ENCODE measurements at regions not wholly inside any gene's neighbourhood (a gene's known extent, or its start where the extent isn't known, plus 50 kb on each side); places are given as distances from the start of the nearest gene placed in this dataset.

DNA sequence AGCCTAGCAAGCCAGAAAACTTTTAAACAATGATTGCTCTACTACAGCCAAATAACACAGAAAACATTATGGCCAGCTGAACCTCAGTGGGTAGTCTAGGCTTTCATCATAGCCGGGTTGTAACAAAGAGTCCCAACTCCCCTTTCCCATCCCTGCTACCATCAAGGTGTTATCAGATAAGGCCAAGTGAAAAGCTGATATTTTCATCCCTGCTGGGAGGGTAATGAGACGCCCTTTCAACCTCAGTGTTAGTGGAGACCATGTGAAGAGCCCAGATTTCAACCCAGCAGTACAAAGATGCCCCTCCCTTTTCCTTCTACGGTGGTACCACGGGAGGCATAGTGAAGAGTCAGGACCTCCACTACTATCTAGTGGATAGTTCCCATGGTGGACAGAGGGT lies 433.7 kb downstream of the GPM6A start:
- no peak for DNase-seq

GRCh38 chr4:175380841-175381240 lies 431.2 kb downstream of the GPM6A start:
- DNase-seq: no peak

DNA sequence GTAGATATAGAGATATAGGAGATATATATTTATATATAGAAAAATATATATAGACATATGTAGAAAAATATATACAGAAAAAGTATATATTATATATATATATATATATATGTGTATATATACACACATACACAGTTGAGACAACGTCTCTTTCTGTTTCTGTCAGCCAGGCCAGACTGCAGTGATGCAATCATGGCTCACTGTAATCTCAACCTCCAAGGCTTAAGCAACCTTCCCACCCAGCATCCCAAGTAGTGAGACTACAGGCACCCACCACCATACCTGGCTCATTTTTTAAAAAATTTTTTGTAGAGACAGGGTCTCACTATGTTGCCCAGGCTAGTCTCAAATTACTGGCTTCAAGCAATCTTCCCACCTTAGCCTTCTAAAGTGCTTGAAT lies 426.3 kb downstream of the GPM6A start:
- DNase-seq: no peak

GRCh38 chr4:175386776-175387507 lies 425.1 kb downstream of the GPM6A start:
- DNase-seq: no peak

GRCh38 chr4:175394208-175394607 lies 417.9 kb downstream of the GPM6A start:
- DNase-seq: peak; percentile 10

DNA sequence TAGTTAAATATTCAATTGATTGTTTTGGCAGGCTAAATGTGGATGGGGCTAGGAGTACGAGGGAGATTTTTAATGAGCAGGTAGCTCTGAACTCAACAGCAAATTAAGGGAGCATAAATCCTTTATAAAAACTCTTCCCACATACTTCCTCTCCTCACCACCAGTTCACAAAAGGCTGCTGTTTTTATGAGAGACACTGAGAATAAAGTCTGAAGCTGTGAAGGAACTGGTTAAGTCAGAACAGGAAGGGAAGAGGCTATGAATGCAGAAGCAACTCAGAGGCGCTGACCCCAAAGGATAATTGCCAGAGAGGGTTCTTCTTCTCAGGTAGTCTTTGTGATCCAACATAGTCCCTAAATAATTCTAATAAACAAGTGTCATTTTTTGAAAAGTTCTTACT lies 406.1 kb downstream of the GPM6A start:
- DNase-seq: no peak

DNA sequence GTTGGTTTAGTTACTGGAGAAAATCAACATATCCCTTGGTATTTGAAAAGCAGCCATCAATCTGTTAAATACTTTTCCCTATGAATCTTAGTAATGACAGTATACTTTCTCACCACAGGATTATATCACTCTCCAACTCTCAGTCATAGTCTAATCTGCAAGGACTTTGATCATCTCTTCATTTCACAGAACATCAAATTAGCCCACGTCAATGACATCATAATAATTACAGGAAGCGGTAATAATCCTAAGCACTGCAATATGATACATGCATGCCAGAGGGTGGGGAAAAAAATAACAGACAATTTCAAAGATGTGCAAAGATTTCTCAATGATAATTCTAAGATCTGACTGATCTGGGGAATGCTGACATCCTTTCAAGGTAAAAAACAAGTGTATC lies 404.1 kb downstream of the GPM6A start:
- no peak for DNase-seq

GRCh38 chr4:175411251-175411650 lies 400.8 kb downstream of the GPM6A start:
- DNase-seq: no peak

DNA sequence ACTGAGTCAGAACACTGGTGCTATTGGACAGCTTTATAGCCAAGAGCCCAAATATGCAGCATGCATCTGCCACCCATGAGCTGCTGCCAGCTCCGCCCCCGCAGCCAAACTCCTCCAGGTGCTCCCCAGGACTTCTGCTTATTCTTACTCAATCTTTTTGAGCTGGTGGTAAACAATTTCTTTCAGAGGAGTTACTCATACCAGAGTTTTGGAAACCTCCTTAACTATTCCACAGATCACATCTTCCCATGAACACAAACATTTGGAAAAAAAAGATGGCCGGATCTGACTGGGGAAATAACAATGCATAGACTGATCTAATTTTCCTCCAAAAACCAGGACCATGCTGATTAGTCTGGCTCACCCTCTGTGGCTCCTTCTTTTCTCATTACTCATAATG lies 399.9 kb downstream of the GPM6A start:
- DNase-seq: no peak

- no peak for DNase-seq
These were observed 399.3 kb downstream of the GPM6A start for GRCh38 chr4:175412746-175413145.

GRCh38 chr4:175413561-175413960 lies 398.5 kb downstream of the GPM6A start:
- DNase-seq: no peak

GRCh38 chr4:175414602-175415001 lies 397.5 kb downstream of the GPM6A start:
- DNase-seq: no peak

GRCh38 chr4:175418516-175418915 lies 393.5 kb downstream of the GPM6A start:
- DNase-seq: no peak

- DNase-seq: no peak
These were observed 392.8 kb downstream of the GPM6A start for GRCh38 chr4:175419236-175419718.

GRCh38 chr4:175421506-175421905 lies 390.6 kb downstream of the GPM6A start:
- no peak for DNase-seq

DNA sequence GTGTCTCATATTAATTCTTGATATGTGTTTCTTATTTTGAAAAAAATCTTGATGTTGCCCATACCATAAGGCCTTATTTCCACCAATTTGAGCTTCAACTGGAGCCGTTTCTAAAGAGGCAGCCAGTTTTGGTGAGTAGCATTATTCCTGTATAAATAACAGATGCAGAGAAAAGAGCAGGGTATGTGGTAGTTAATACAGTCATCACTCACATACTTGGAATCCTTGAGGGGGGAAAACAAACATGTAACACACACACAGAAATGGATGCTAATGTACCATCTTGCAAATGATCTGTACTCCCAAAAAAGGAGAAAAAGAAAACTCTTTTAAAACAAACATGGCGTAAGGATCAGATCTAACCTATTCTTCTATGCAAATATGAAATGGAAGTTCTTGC lies 389.7 kb downstream of the GPM6A start:
- no peak for DNase-seq

- DNase-seq: no peak
These were observed 388.0 kb downstream of the GPM6A start for GRCh38 chr4:175424111-175424510.

DNA sequence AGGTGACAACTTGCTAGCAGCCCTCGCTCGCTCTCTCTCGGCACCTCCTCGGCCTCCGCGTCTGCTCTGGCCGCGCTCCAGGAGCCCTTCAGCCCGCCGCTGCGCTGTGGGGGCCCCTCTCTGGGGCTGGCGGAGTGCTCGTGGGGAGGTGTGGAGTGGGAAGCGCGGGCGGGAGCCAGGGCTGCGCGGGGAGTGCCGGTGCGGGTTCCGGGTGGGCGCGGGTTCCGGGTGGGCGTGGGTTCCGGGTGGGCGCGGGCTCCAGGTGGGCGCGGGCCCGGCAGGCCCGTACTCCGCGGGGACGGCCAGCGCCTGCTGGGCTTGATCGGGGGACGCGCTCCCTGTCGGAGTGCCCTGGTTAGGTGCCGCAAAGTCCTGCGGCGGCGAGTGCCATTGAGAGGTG lies 384.3 kb downstream of the GPM6A start:
- no peak for DNase-seq

DNA sequence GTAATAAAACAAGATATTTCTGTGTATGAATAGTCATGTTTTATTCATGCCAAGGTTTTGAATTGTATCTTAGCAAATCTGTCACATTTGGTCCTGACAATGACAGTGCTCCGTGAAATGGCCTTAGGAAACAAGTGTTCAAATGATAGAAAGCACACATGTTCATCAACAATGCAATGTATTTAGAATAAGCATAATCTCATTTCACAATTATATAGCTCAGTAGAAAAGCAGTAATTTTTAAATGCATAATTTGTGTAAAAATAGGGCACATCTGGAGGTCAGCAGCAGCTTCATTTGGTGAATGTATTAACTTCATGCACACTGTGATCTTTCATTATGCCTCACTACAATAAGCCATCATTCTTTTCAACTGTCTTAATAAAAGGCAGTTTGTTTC lies 380.4 kb downstream of the GPM6A start:
- no peak for DNase-seq

DNA sequence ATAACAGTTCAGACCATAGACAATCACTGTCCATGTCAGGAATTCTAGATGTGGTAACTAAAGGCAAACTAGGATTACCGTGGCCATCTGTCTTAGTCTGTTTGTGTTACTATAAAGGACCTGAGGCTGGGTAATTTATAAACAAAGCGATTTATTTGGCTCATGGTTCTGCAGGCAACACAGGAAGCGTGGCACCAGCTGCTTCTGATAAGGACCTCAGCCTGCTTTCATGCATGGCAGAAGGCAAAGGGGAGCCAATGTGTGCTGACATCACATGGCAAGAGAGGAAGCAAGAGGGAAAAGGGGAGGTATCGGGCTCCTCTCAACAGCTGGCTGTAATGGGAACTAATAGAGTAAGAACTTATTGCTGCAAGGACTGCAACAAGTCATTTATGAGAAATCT lies 376.7 kb downstream of the GPM6A start:
- DNase-seq: peak; percentile 73

DNA sequence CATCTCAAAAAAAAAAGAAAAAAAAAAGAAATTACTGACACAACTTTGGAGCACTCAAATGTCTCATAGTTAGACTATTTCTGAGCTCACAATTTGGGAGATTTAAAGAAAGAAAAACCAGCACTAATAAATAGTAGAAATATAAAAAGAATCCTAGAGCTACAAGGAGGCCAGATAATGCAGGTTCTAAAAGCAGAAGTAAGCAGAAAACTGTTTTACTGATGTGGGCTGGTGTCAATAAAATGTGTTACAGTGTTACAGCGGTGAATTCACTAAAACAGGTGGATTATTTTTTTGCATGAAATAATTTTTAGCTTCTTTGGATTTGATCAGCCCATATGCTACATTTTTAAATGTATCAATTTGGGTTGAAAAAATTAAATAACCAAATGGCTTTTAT lies 375.9 kb downstream of the GPM6A start:
- no peak for DNase-seq

- no peak for DNase-seq
These were observed 371.3 kb downstream of the GPM6A start for GRCh38 chr4:175440786-175441185.

DNA sequence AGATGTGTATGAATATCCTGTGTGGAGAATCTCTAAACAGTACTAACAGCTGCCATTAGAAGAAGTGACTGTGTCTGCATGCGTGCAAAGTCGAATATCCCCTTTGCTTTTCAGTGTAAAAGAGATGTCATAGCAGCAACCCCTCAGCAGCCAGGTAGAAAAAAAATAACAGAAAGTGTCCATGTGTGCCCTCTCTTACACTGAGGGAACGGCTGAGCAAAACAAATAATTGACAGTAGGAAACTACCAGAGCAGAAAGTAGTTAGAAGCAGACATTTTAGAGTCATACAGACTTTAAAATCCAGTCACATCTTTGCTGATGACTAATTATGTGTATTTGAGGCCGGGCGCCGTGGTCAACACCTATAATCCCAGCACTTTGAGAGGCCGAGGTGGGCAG lies 370.8 kb downstream of the GPM6A start:
- DNase-seq: no peak

DNA sequence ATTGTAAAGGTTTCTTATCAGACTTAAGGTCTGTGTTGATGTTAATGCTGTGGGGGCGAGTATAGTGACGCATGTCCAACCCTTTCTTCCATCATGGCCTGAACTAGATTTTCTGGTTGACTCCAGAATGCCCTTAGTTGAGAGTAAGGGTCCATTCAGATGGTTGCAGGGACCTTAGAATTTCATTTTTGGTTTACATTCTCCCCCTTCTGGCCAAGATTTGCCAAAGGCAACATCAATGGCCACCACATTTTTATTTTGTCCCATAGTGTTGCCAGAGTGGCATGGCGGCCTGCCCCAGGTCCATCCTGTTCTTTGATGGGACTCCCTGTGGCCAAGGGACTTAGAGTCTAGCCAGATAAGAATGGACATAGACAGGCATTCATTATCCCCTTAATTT lies 368.5 kb downstream of the GPM6A start:
- DNase-seq: no peak

GRCh38 chr4:175444512-175444911 lies 367.6 kb downstream of the GPM6A start:
- DNase-seq: no peak

Data from COR-L47 (cell line).